OCI-M1 (cell line): ENCODE measurements at regions not wholly inside any gene's neighbourhood (a gene's known extent, or its start where the extent isn't known, plus 50 kb on each side); places are given as distances from the start of the nearest gene placed in this dataset.

ENCODE experiments used
- DNase-seq: peaks from one replicate; lab custom pipeline; 2025; lab: John Stamatoyannopoulos, UW

GRCh38 chr2:240284503-240285259 is 144.2 kb upstream of the OTOS start:
- no peak for DNase-seq

GRCh38 chr2:240285725-240286124 is 145.3 kb upstream of the OTOS start:
- no peak for DNase-seq

GRCh38 chr2:240286596-240286995 is 146.1 kb upstream of the OTOS start:
- DNase-seq, result no peak

- no peak for DNase-seq
Measured at GRCh38 chr2:240287011-240287410, 146.6 kb upstream of the OTOS start.

- DNase-seq, result no peak
Measured at GRCh38 chr2:240287496-240288086, 147.1 kb upstream of the OTOS start.

- DNase-seq, result no peak
Measured at GRCh38 chr2:240288087-240288521, 147.4 kb upstream of the GPC1 start.

- DNase-seq, result no peak
Measured at GRCh38 chr2:240289701-240290431, 145.6 kb upstream of the GPC1 start.

GRCh38 chr2:240290432-240291336 is 144.8 kb upstream of the GPC1 start:
- no peak for DNase-seq

- DNase-seq, result no peak
Measured at GRCh38 chr2:240291337-240292034, 144.0 kb upstream of the GPC1 start.

GRCh38 chr2:240292035-240292574 is 143.4 kb upstream of the GPC1 start:
- no peak for DNase-seq

GRCh38 chr2:240292619-240293525 is 142.6 kb upstream of the GPC1 start:
- no peak for DNase-seq

- no peak for DNase-seq
Measured at GRCh38 chr2:240293557-240294461, 141.7 kb upstream of the GPC1 start.

- no peak for DNase-seq
Measured at GRCh38 chr2:240294514-240294913, 140.9 kb upstream of the GPC1 start.

- no peak for DNase-seq
Measured at GRCh38 chr2:240295256-240296103, 140.0 kb upstream of the GPC1 start.

- DNase-seq, result no peak
Measured at GRCh38 chr2:240296104-240296406, 139.4 kb upstream of the GPC1 start.

GRCh38 chr2:240296476-240297255 is 138.8 kb upstream of the GPC1 start:
- DNase-seq, result no peak
